ENCODE measurements at regions not wholly inside any gene's neighbourhood (a gene's known extent, or its start where the extent isn't known, plus 50 kb on each side); places are given as distances from the start of the nearest gene placed in this dataset.

DNA sequence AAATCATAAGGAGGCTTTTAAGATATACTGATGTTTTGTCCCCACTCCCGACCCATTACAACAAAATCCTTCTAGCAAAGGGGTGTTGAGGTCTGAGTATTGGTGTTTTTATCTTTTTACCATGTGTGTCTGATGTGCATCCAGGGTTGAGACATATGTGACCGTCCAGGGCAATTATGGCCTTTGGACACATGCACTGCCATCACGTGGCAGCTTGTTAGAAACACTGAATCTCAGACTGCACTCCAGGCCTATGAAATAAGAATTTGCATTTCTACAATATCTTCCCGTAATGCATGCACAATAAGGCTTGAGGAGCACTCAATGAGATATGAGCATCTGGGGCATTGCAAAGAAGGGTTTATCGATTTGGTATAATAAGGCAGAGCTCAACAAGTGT is 235.1 kb upstream of the ZNF804A start:
- TF ChIP-seq KLF16 (IDR thresholded peaks at IDR 0.05) (no peak), SP1 (CRISPR knock-in tag; IDR thresholded peaks at IDR 0.05) (no peak), SMAD3 (CRISPR knock-in tag; conservative IDR thresholded peaks at IDR 0.05) (no peak), POLR2A (conservative IDR thresholded peaks at IDR 0.05) (no peak), PTTG1 (tag; IDR thresholded peaks at IDR 0.05; ENCODE audit: low read depth) (no peak), SIX5 (IDR thresholded peaks at IDR 0.05; ENCODE audit: borderline replicate concordance in 1 of 2, insufficient read depth in 1 of 2, low read depth in 1 of 2, low read length in 2 of 2) (no peak), SPI1 (IDR thresholded peaks at IDR 0.05; ENCODE audit: borderline replicate concordance, low read depth, low read length) (no peak), EZH2 (IDR thresholded peaks at IDR 0.05; ENCODE audit: borderline replicate concordance, low read depth, low read length) (no peak), ESRRB (CRISPR knock-in tag; IDR thresholded peaks at IDR 0.05; ENCODE audit: borderline replicate concordance) (no peak), RNF2 (IDR thresholded peaks at IDR 0.05) (no peak)
- TF ChIP-seq, protein P1, sequence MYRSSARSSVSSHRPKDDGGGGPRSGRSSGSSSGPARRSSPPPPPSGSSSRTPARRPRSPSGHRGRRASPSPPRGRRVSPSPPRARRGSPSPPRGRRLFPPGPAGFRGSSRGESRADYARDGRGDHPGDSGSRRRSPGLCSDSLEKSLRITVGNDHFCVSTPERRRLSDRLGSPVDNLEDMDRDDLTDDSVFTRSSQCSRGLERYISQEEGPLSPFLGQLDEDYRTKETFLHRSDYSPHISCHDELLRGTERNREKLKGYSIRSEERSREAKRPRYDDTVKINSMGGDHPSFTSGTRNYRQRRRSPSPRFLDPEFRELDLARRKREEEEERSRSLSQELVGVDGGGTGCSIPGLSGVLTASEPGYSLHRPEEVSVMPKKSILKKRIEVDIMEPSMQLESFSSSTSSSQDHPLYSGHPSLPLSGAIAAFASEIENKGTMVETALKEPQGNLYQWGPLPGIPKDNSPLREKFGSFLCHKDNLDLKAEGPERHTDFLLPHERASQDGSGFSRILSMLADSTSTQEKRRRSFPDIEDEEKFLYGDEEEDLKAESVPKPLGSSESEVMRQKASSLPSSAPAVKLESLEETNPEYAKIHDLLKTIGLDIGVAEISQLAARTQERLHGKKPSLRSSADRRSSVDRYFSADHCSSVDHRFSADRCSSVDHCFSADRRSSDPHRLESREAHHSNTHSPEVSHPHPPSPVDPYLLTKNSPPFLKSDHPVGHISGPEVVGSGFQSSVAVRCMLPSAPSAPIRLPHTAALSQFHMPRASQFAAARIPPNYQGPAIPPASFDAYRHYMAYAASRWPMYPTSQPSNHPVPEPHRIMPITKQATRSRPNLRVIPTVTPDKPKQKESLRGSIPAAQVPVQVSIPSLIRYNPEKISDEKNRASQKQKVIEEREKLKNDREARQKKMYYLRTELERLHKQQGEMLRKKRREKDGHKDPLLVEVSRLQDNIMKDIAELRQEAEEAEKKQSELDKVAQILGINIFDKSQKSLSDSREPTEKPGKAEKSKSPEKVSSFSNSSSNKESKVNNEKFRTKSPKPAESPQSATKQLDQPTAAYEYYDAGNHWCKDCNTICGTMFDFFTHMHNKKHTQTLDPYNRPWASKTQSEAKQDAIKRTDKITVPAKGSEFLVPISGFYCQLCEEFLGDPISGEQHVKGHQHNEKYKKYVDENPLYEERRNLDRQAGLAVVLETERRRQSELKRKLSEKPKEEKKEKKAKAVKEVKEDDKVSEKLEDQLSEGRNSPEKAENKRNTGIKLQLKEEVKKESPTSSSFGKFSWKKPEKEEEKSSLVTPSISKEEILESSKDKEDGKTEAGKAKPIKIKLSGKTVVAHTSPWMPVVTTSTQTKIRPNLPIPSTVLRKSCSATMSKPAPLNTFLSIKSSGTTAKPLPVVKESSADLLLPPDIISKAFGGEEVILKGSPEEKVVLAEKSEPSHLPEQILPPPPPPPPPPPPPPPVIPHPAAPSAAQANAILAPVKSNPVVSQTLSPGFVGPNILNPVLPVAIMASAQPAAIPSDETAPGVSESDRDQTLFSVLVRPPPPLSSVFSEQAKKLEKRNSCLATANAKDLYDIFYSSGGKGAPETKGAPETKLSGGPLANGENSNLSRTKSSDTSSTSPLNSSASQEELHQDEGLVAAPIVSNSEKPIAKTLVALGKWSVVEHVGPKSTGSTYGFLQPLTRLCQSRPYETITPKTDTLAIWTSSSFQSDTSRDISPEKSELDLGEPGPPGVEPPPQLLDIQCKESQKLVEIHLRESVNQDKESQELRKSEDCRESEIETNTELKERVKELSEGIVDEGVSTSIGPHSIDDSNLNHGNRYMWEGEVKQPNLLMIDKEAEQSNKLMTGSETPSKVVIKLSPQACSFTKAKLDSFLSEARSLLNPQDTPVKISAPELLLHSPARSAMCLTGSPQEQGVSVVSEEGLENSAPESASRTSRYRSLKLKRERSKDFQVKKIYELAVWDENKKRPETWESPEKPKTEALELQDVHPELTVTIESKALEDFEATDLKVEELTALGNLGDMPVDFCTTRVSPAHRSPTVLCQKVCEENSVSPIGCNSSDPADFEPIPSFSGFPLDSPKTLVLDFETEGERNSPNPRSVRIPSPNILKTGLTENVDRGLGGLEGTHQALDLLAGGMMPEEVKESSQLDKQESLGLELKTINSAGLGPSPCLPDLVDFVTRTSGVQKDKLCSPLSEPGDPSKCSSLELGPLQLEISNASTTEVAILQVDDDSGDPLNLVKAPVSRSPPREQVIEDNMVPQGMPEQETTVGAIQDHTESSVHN (IDR thresholded peaks at IDR 0.05; ENCODE audit: borderline replicate concordance in 1 of 2, low read depth in 1 of 2): no peak
- TF ChIP-seq, protein P2, sequence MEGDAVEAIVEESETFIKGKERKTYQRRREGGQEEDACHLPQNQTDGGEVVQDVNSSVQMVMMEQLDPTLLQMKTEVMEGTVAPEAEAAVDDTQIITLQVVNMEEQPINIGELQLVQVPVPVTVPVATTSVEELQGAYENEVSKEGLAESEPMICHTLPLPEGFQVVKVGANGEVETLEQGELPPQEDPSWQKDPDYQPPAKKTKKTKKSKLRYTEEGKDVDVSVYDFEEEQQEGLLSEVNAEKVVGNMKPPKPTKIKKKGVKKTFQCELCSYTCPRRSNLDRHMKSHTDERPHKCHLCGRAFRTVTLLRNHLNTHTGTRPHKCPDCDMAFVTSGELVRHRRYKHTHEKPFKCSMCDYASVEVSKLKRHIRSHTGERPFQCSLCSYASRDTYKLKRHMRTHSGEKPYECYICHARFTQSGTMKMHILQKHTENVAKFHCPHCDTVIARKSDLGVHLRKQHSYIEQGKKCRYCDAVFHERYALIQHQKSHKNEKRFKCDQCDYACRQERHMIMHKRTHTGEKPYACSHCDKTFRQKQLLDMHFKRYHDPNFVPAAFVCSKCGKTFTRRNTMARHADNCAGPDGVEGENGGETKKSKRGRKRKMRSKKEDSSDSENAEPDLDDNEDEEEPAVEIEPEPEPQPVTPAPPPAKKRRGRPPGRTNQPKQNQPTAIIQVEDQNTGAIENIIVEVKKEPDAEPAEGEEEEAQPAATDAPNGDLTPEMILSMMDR (IDR thresholded peaks at IDR 0.05 in 2 of 3, conservative IDR thresholded peaks at IDR 0.05 in 1 of 3; ENCODE audit: insufficient read depth in 2 of 3, low read depth in 1 of 3, low read length in 3 of 3): no peak
